AG10803 (cell line): ENCODE measurements at regions not wholly inside any gene's neighbourhood (a gene's known extent, or its start where the extent isn't known, plus 50 kb on each side); places are given as distances from the start of the nearest gene placed in this dataset.
A peak's percentile ranks its signal among the peaks of the same experiment; 100 is the strongest.
"Not testable (repeated sequence)": the region's sequence is repeated elsewhere in the genome, so short reads cannot be mapped to it uniquely, and the experiment has no call there.

Source experiments
- DNase-seq: peaks from one replicate; pipeline ENCODE4 v3.0.0; 2010; ENCODE audit warnings: low read depth
- H3K4me3 ChIP-seq: 2 replicates; pipeline ENCODE4 v1.5.1; 2011; ENCODE audit warnings: mild to moderate bottlenecking, low read length, control low read depth
- CTCF ChIP-seq: conservative IDR thresholded peaks from 2 replicates; pipeline ENCODE4 v1.5.1; 2011; ENCODE audit warnings: mild to moderate bottlenecking, low read length, control low read depth, inconsistent platforms

GRCh38 chr4:26206999-26207398 lies 113.8 kb upstream of the RBPJ start:
- no peak for DNase-seq
- no peak for TF ChIP-seq CTCF
- H3K4me3 ChIP-seq = no peak overlapping the region

- no peak for TF ChIP-seq CTCF
- peak; percentile 22 for DNase-seq
- H3K4me3 ChIP-seq = no peak overlapping the region
These were observed 113.2 kb upstream of the RBPJ start for GRCh38 chr4:26207631-26208030.

GRCh38 chr4:26208237-26208994 lies 112.4 kb upstream of the RBPJ start:
- no peak overlapping the region for H3K4me3 ChIP-seq
- DNase-seq = no peak
- no peak for TF ChIP-seq CTCF

GRCh38 chr4:26209378-26209777 lies 111.4 kb upstream of the RBPJ start:
- DNase-seq, H3K4me3 ChIP-seq: not testable (repeated sequence)

- no peak for DNase-seq
- no peak for TF ChIP-seq CTCF
These were observed 108.3 kb upstream of the RBPJ start for GRCh38 chr4:26212528-26212927.

GRCh38 chr4:26213317-26213716 lies 107.5 kb upstream of the RBPJ start:
- no peak for DNase-seq
- no peak overlapping the region for H3K4me3 ChIP-seq
- TF ChIP-seq CTCF = no peak

More at GRCh38 chr4:26212528-26212927, 108.3 kb upstream of the RBPJ start:
- H3K4me3 ChIP-seq = no peak overlapping the region

- TF ChIP-seq CTCF = no peak
- DNase-seq = no peak
- no peak overlapping the region for H3K4me3 ChIP-seq
These were observed 105.8 kb upstream of the RBPJ start for GRCh38 chr4:26214994-26215393.
